BE2C (cell line): ENCODE measurements at regions not wholly inside any gene's neighbourhood (a gene's known extent, or its start where the extent isn't known, plus 50 kb on each side); places are given as distances from the start of the nearest gene placed in this dataset.

Source experiments
- DNase-seq: peaks from one replicate; pipeline ENCODE4 v3.0.0-alpha.2; 2020
- H3K27me3 ChIP-seq: fragments of 250-450 bp; sonication (Bioruptor Pico); 2 replicates; pipeline ENCODE4 v1.5.1; 2020; ENCODE audit warnings: mild to moderate bottlenecking
- H3K36me3 ChIP-seq: fragments of 250-450 bp; sonication (Bioruptor Pico); 2 replicates; pipeline ENCODE4 v1.5.1; 2020; ENCODE audit warnings: mild to moderate bottlenecking
- H3K4me1 ChIP-seq: fragments of 250-450 bp; sonication (Bioruptor Pico); 2 replicates; pipeline ENCODE4 v1.5.1; 2020
- H3K4me3 ChIP-seq: 2 replicates; pipeline ENCODE4 v1.5.1; 2011; ENCODE audit warnings: low read depth, low read length
- H3K9me3 ChIP-seq: fragments of 250-450 bp; sonication (Bioruptor Pico); 2 replicates; pipeline ENCODE4 v1.5.1; 2020
- CTCF ChIP-seq: IDR thresholded peaks from 2 replicates; pipeline ENCODE4 v1.5.1; 2012; ENCODE audit warnings: mild to moderate bottlenecking, low read depth, low read length

GRCh38 chr3:104503022-104503421 is 863.7 kb upstream of the ALCAM start:
- no peak for DNase-seq
- H3K27me3 ChIP-seq: no peaks in the 10 kb centered on the region
- no peaks in the 10 kb centered on the region for H3K36me3 ChIP-seq
- no peaks in the 10 kb centered on the region for H3K9me3 ChIP-seq
- TF ChIP-seq CTCF: no peak
- peaks cover 7% of the 10 kb centered on the region; the same call in 1 of the 2 replicates for H3K4me1 ChIP-seq
- H3K4me3 ChIP-seq: no peak overlapping the region

DNA sequence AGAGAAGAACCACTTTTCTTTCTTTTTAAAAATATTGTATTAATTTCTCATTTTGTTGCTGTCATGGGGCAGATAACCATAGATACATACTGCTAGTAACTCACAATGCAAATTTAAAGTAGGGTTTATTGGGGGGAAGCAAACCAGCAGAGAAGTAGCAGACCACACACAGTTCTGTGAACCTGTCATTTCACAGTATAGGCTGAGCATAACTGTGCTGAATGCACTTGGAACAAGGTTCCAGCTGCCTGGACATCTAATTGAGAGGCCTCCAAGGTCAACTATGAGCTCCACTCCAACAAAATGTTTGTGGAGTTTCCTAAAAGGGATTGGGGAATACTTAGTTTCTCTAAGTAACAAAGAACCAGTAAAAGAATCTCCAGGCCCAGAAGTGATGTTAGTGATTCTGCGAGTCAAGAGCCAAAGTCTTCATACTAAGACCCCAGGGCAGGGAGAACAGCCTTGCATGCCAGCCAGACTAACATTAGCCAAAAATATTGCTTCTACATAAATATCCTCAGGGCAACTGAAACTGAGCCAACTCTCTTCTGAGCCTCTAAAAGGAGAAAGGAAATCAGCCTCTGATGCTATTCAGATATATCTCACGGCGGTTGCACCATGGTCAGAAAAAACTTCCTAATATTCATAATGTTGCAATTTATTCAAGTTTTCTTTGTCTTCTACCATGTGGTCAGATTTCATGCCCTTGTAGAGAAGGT is 856.4 kb upstream of the ALCAM start:
- Histone ChIP-seq H3K27me3 (no peaks in the 10 kb centered on the region), H3K4me3 (no peak overlapping the region), H3K9me3 (no peaks in the 10 kb centered on the region), H3K36me3 (no peaks in the 10 kb centered on the region), H3K4me1 (peaks cover 6% of the 10 kb centered on the region)
- DNase-seq: peak; percentile 25
- no peak for TF ChIP-seq CTCF

GRCh38 chr3:104514371-104514770 is 852.3 kb upstream of the ALCAM start:
- no peak for TF ChIP-seq CTCF
- no peaks in the 10 kb centered on the region for H3K27me3 ChIP-seq
- H3K9me3 ChIP-seq: no peaks in the 10 kb centered on the region
- H3K4me3 ChIP-seq: no peak overlapping the region
- peaks cover 6% of the 10 kb centered on the region for H3K4me1 ChIP-seq
- no peaks in the 10 kb centered on the region for H3K36me3 ChIP-seq
- no peak for DNase-seq

GRCh38 chr3:104514776-104515175 is 851.9 kb upstream of the ALCAM start:
- no peak for DNase-seq
- H3K4me3 ChIP-seq: no peak overlapping the region
- H3K36me3 ChIP-seq: no peaks in the 10 kb centered on the region
- H3K27me3 ChIP-seq: no peaks in the 10 kb centered on the region
- H3K9me3 ChIP-seq: no peaks in the 10 kb centered on the region
- TF ChIP-seq CTCF: no peak
- H3K4me1 ChIP-seq: peaks cover 6% of the 10 kb centered on the region

DNA sequence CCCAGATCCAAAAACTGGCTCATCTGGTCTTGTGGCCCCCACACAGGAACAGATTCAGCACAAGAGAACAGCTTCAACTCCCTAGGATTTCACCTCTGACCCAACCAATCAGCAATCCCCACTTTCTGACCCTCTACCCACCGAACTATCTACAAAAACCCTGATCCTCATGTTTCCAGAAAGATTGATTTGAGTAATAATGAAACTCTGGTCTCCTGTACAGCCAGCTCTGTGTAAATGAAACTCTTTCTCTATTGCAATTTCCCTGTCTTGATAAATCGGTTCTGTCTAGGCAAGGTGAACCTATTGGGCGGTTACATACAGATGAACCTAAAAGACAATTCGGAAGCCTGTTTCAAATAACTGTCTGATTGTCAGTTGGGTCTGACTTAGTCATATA is 847.6 kb upstream of the ALCAM start:
- H3K4me1 ChIP-seq: peaks cover 2% of the 10 kb centered on the region; the same call in 1 of the 2 replicates
- no peak overlapping the region for H3K4me3 ChIP-seq

More for the DNA sequence above, 847.6 kb upstream of the ALCAM start:
- Histone ChIP-seq H3K27me3 (no peaks in the 10 kb centered on the region), H3K9me3 (no peaks in the 10 kb centered on the region), H3K36me3 (no peaks in the 10 kb centered on the region)
- no peak for TF ChIP-seq CTCF
- no peak for DNase-seq
